Neural progenitor cell (in vitro differentiated cells): ENCODE measurements at regions not wholly inside any gene's neighbourhood (a gene's known extent, or its start where the extent isn't known, plus 50 kb on each side); places are given as distances from the start of the nearest gene placed in this dataset.

Experiments used
- EZH2 ChIP-seq: fragments of 200-600 bp; sonication (generic); IDR thresholded peaks from 2 replicates; pipeline ENCODE4 v1.6.1; 2017; ENCODE audit warnings: antibody characterized with exemption, mild to moderate bottlenecking, moderate library complexity
- TF ChIP-seq, protein P1 (sequence below): fragments of 200-600 bp; sonication (generic); IDR thresholded peaks from 2 replicates; pipeline ENCODE4 v1.5.1; 2017; ENCODE audit warnings: antibody characterized with exemption, mild to moderate bottlenecking

DNA sequence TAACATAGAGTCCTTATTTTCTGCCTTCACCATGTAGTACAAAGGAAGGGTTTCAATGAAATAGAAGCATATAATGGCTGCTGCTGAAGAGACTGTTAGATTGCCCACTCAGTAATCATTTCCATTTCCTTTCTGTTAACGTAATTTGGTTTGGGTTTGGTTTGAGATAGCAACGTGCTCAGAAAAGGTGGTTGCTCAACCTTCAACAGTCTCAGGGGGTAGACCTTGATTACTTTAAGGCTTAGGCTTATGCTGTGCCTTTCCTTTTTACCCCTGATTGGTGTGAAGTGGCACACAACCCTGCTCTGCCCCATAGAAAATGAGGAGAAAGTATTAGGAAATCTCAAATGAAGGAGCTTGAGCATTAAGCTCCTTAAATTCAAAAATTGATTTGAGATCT lies 163.7 kb upstream of the TP63 start:
- no peak for TF ChIP-seq EZH2
- TF ChIP-seq, protein P1, sequence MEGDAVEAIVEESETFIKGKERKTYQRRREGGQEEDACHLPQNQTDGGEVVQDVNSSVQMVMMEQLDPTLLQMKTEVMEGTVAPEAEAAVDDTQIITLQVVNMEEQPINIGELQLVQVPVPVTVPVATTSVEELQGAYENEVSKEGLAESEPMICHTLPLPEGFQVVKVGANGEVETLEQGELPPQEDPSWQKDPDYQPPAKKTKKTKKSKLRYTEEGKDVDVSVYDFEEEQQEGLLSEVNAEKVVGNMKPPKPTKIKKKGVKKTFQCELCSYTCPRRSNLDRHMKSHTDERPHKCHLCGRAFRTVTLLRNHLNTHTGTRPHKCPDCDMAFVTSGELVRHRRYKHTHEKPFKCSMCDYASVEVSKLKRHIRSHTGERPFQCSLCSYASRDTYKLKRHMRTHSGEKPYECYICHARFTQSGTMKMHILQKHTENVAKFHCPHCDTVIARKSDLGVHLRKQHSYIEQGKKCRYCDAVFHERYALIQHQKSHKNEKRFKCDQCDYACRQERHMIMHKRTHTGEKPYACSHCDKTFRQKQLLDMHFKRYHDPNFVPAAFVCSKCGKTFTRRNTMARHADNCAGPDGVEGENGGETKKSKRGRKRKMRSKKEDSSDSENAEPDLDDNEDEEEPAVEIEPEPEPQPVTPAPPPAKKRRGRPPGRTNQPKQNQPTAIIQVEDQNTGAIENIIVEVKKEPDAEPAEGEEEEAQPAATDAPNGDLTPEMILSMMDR: no peak
